HEK293 (cell line): ENCODE measurements at regions not wholly inside any gene's neighbourhood (a gene's known extent, or its start where the extent isn't known, plus 50 kb on each side); places are given as distances from the start of the nearest gene placed in this dataset.

Source experiments
- CTCF ChIA-PET: fragments of 350-600 bp; formaldehyde crosslinking; extraction: SDS; loops from one replicate; lab custom pipeline; 2021; ENCODE audit warnings: antibody characterized with exemption; lab: Yijun Ruan, JAX
- POLR2A ChIA-PET: fragments of 300-600 bp; formaldehyde crosslinking; extraction: SDS; loops from one replicate; lab custom pipeline; 2020; ENCODE audit warnings: antibody characterized with exemption, inconsistent platforms; lab: Yijun Ruan, JAX
- H3K27ac ChIP-seq: fragments of 200-500 bp; sonication (Bioruptor generic); 2 replicates; pipeline ENCODE4 v1.5.1; 2014; ENCODE audit warnings: low read depth, low read length, control low read depth, inconsistent platforms; ENCODE audit errors: extremely low read depth
- H3K36me3 ChIP-seq, 2 experiments: fragments of 200-500 bp in 1 of 2; sonication (Bioruptor generic) in 1 of 2; 1 replicate in 1 of 2; 2 replicates in 1 of 2; pipeline ENCODE4 v1.5.1; 2014 to 2017; ENCODE audit warnings: inconsistent platforms in 2 of 2, low read length in 2 of 2; ENCODE audit not compliant: control insufficient read depth in 2 of 2, insufficient read depth in 1 of 2
- H3K4me1 ChIP-seq: fragments of 200-500 bp; sonication (Bioruptor generic); 2 replicates; pipeline ENCODE4 v1.5.1; 2014; ENCODE audit warnings: mild to moderate bottlenecking, low read length, inconsistent platforms; ENCODE audit not compliant: control insufficient read depth, insufficient read depth
- H3K4me3 ChIP-seq: 2 replicates; pipeline ENCODE4 v1.5.1; 2011; ENCODE audit warnings: low read depth, mild to moderate bottlenecking, control low read depth, low read length, moderate library complexity
- H3K9me3 ChIP-seq: fragments of 200-500 bp; sonication (Bioruptor generic); 2 replicates; pipeline ENCODE4 v1.5.1; 2014; ENCODE audit warnings: low read depth, low read length, inconsistent platforms; ENCODE audit not compliant: control insufficient read depth, insufficient read depth
- BCL11B ChIP-seq: fragments of 450-650 bp; formaldehyde crosslinking; IDR thresholded peaks from 2 replicates; pipeline ENCODE4 v1.5.1; 2016; ENCODE audit warnings: low read depth, missing biosample characterization, missing genetic modification characterization
- EGR2 ChIP-seq: fragments of 450-650 bp; formaldehyde crosslinking; IDR thresholded peaks from 2 replicates; pipeline ENCODE4 v1.5.1; 2016; ENCODE audit warnings: low read depth, missing biosample characterization, missing genetic modification characterization
- FEZF1 ChIP-seq: fragments of 450-650 bp; formaldehyde crosslinking; IDR thresholded peaks from 2 replicates; pipeline ENCODE4 v1.5.1; 2016; ENCODE audit warnings: missing biosample characterization, missing genetic modification characterization
- GLIS2 ChIP-seq: fragments of 450-650 bp; formaldehyde crosslinking; IDR thresholded peaks from 2 replicates; pipeline ENCODE4 v1.5.1; 2016; ENCODE audit warnings: missing biosample characterization, missing genetic modification characterization
- HIC1 ChIP-seq: fragments of 450-650 bp; formaldehyde crosslinking; IDR thresholded peaks from 2 replicates; pipeline ENCODE4 v1.5.1; 2016; ENCODE audit warnings: missing biosample characterization, missing genetic modification characterization
- INSM2 ChIP-seq: fragments of 450-650 bp; formaldehyde crosslinking; IDR thresholded peaks from 2 replicates; pipeline ENCODE4 v1.5.1; 2016; ENCODE audit warnings: missing biosample characterization, missing genetic modification characterization
- MZF1 ChIP-seq: fragments of 450-650 bp; formaldehyde crosslinking; IDR thresholded peaks from 2 replicates; pipeline ENCODE4 v1.5.1; 2017; ENCODE audit warnings: missing biosample characterization, missing genetic modification characterization, borderline replicate concordance
- YY2 ChIP-seq: fragments of 450-650 bp; formaldehyde crosslinking; IDR thresholded peaks from 2 replicates; pipeline ENCODE4 v1.5.1; 2016; ENCODE audit warnings: missing biosample characterization, missing genetic modification characterization
- ZBTB20 ChIP-seq: fragments of 450-650 bp; formaldehyde crosslinking; IDR thresholded peaks from 2 replicates; pipeline ENCODE4 v1.5.1; 2016; ENCODE audit warnings: missing biosample characterization, missing genetic modification characterization
- ZNF114 ChIP-seq: fragments of 450-650 bp; formaldehyde crosslinking; IDR thresholded peaks from 2 replicates; pipeline ENCODE4 v1.5.0; 2017; ENCODE audit warnings: missing biosample characterization, missing genetic modification characterization
- ZNF148 ChIP-seq: fragments of 450-650 bp; formaldehyde crosslinking; IDR thresholded peaks from 2 replicates; pipeline ENCODE4 v1.5.0; 2017; ENCODE audit warnings: missing biosample characterization, missing genetic modification characterization, borderline replicate concordance
- ZNF211 ChIP-seq: fragments of 450-650 bp; formaldehyde crosslinking; IDR thresholded peaks from 2 replicates; pipeline ENCODE4 v1.5.1; 2016; ENCODE audit warnings: low read depth, missing biosample characterization, missing genetic modification characterization
- ZNF416 ChIP-seq: fragments of 450-650 bp; formaldehyde crosslinking; IDR thresholded peaks from 2 replicates; pipeline ENCODE4 v1.5.1; 2016; ENCODE audit warnings: missing biosample characterization, missing genetic modification characterization
- ZNF501 ChIP-seq: fragments of 450-650 bp; formaldehyde crosslinking; IDR thresholded peaks from 2 replicates; pipeline ENCODE4 v1.5.1; 2016; ENCODE audit warnings: missing biosample characterization, missing genetic modification characterization
- ZNF580 ChIP-seq: fragments of 450-650 bp; formaldehyde crosslinking; IDR thresholded peaks from 2 replicates; pipeline ENCODE4 v1.5.1; 2016; ENCODE audit warnings: missing biosample characterization, missing genetic modification characterization
- ZNF629 ChIP-seq: fragments of 450-650 bp; formaldehyde crosslinking; IDR thresholded peaks from 2 replicates; pipeline ENCODE4 v1.5.1; 2017; ENCODE audit warnings: missing biosample characterization, missing genetic modification characterization
- ZNF639 ChIP-seq: fragments of 450-650 bp; formaldehyde crosslinking; IDR thresholded peaks from 2 replicates; pipeline ENCODE4 v1.5.1; 2016; ENCODE audit warnings: missing biosample characterization, missing genetic modification characterization
- ZNF660 ChIP-seq: fragments of 450-650 bp; IDR thresholded peaks from 2 replicates; pipeline ENCODE4 v1.5.1; 2018; ENCODE audit warnings: missing biosample characterization, mild to moderate bottlenecking, missing genetic modification characterization
- ZNF692 ChIP-seq: fragments of 450-650 bp; formaldehyde crosslinking; IDR thresholded peaks from 2 replicates; pipeline ENCODE4 v1.5.1; 2016; ENCODE audit warnings: missing biosample characterization, missing genetic modification characterization
- ZNF76 ChIP-seq: fragments of 450-650 bp; formaldehyde crosslinking; IDR thresholded peaks from 2 replicates; pipeline ENCODE4; 2016; ENCODE audit warnings: low read depth, missing biosample characterization, missing genetic modification characterization, borderline replicate concordance
- ZNF837 ChIP-seq: fragments of 450-650 bp; formaldehyde crosslinking; IDR thresholded peaks from 2 replicates; pipeline ENCODE4 v1.5.1; 2016; ENCODE audit warnings: missing biosample characterization, missing genetic modification characterization
- ZNF843 ChIP-seq: fragments of 450-650 bp; formaldehyde crosslinking; IDR thresholded peaks from 2 replicates; pipeline ENCODE4 v1.5.1; 2016; ENCODE audit warnings: missing biosample characterization, missing genetic modification characterization
- ZSCAN30 ChIP-seq: fragments of 450-650 bp; IDR thresholded peaks from 2 replicates; pipeline ENCODE4 v1.5.1; 2018; ENCODE audit warnings: missing biosample characterization, mild to moderate bottlenecking, missing genetic modification characterization, moderate library complexity
- ZXDB ChIP-seq: fragments of 450-650 bp; formaldehyde crosslinking; IDR thresholded peaks from 2 replicates; pipeline ENCODE4 v1.5.1; 2016; ENCODE audit warnings: missing biosample characterization, missing genetic modification characterization

- TF ChIP-seq HIC1 (no peak), MZF1 (tag by site-specific recombination) (no peak), ZSCAN30 (tag by site-specific recombination) (no peak), ZXDB (tag by site-specific recombination) (no peak)
Observed at GRCh38 chr5:2295476-2295875, 412.8 kb upstream of the IRX4 start (continued).

- H3K9me3 ChIP-seq = no peaks in the 10 kb centered on the region
- TF ChIP-seq ZNF660 (tag by site-specific recombination) (no peak), ZNF501 (tag by site-specific recombination) (no peak), YY2 (tag by site-specific recombination) (no peak), ZNF114 (no peak), EGR2 (tag by site-specific recombination) (no peak), ZNF639 (tag by site-specific recombination) (no peak), ZNF843 (tag by site-specific recombination) (no peak), FEZF1 (no peak), ZNF416 (tag by site-specific recombination) (no peak), ZNF580 (no peak), GLIS2 (tag by site-specific recombination) (no peak), ZNF692 (no peak), ZNF837 (tag by site-specific recombination) (no peak), ZNF148 (no peak), ZNF211 (tag by site-specific recombination) (no peak), ZNF76 (no peak), INSM2 (tag by site-specific recombination) (no peak), ZNF629 (tag by site-specific recombination) (no peak), ZBTB20 (no peak), BCL11B (tag by site-specific recombination) (no peak)
- TF ChIP-seq, all 188 proteins: peak for 0
- POLR2A ChIA-PET = no interaction called here
- Histone ChIP-seq H3K36me3 (no peaks in the 10 kb centered on the region), H3K27ac (no peak overlapping the region), H3K4me3 (no peak overlapping the region), H3K4me1 (no peaks in the 10 kb centered on the region)
- CTCF ChIA-PET = no interaction called here
Observed at GRCh38 chr5:2293906-2294305, 411.2 kb upstream of the IRX4 start.
